Stimulated activated CD4-positive, alpha-beta T cell treated with anti-CD3 and anti-CD28 coated beads, TNF-alpha, amount 100 ng/mL, for 1 hour (primary cell): ENCODE measurements at regions not wholly inside any gene's neighbourhood (a gene's known extent, or its start where the extent isn't known, plus 50 kb on each side); places are given as distances from the start of the nearest gene placed in this dataset.

Source experiments
- DNase-seq, 3 donors: peaks; one replicate each; pipeline ENCODE4 v3.0.0-alpha.2; 2020; ENCODE audit warnings: low read depth in 3 of 3, low spot score in 1 of 3

- no peak for DNase-seq
These were observed 351.5 kb downstream of the MED10 start for GRCh38 chr5:6026766-6027406.

DNA sequence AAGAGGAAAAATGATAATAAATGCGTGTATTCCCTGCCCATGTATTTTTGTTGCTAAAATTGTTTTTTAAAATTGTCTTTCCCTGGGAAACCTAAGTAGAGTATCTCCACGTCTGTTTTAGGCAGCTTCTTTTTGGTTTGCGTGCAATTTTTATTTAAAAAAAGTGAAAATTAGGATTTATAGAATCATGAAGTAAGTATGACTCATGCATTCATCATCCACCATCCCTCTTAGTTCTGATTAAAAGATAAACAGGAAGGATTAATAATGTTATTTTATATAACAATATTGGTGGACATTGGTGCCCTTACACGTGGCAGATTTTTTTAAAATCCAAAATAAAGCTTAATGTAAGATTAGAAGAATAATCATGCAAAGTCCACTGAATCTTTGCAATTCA is 358.7 kb downstream of the MED10 start:
- DNase-seq: no peak

GRCh38 chr5:6013506-6013905 is 364.8 kb downstream of the MED10 start:
- no peak for DNase-seq

- no peak for DNase-seq
These were observed 367.1 kb downstream of the MED10 start for GRCh38 chr5:6011199-6011598.

DNA sequence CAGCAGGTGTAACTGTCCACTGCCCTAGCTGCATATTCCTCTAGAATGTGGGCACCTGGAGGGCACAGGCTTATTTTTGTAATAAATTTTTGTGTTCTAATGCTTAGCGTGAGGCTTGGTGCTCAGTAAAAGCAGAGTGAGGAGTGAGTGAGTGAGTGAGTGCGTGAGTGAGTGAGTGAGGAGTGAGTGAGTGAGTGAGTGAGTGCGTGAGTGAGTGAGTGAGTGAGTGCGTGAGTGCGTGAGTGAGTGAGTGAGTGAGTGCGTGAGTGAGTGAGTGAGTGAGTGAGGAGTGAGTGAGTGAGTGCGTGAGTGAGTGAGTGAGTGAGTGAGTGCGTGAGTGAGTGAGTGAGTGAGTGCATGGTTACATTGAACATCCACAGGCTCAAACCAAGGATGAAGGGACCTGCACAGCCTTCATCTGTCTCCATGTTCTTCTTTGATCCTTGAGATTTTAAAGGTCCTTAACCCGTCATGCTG is 371.5 kb downstream of the MED10 start:
- no peak for DNase-seq

- no peak for DNase-seq
These were observed 375.1 kb downstream of the MED10 start for GRCh38 chr5:6003040-6003825.

DNA sequence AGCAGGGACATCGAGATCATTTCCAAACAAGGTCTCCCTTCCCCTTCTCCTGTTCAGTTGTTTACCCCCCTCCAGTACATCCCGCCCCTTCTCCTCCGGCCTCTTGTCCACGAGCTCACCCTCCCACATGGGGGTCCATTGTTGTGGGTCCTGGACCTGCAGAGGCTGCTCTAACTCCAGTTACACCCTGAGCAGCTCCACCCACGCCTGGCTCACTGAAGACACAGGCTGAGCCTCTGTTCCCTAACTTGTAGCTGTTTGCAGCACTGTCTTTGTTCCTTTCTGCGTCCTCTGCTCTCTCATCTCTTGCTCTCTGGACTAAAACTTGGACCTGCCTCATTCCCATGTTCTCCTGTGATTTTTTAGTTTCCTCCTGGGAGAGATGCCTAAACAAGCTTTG is 377.5 kb downstream of the MED10 start:
- no peak for DNase-seq

- DNase-seq: no peak
These were observed 382.5 kb downstream of the MED10 start for GRCh38 chr5:5995819-5996218.

- DNase-seq: no peak
These were observed 391.7 kb downstream of the MED10 start for GRCh38 chr5:5986492-5987178.

DNA sequence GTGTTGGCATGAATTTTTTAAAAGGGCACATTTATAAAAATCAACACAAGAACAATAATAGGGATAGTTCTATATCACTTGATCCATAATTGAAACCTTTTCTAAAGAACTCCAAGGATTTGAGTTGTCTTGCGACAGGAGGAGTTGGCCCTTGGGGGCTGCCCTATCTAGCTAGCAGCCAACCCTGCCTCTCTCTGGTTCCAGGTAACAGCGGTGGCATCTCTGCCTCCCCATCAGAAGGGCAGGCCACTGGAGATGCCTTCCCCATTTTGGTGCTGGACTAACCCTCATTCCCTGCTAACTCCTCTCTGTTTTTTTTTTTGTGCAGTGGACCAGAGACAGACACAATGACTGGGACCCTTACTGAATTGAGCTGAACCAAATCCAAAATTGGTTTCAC is 393.0 kb downstream of the MED10 start:
- no peak for DNase-seq

DNA sequence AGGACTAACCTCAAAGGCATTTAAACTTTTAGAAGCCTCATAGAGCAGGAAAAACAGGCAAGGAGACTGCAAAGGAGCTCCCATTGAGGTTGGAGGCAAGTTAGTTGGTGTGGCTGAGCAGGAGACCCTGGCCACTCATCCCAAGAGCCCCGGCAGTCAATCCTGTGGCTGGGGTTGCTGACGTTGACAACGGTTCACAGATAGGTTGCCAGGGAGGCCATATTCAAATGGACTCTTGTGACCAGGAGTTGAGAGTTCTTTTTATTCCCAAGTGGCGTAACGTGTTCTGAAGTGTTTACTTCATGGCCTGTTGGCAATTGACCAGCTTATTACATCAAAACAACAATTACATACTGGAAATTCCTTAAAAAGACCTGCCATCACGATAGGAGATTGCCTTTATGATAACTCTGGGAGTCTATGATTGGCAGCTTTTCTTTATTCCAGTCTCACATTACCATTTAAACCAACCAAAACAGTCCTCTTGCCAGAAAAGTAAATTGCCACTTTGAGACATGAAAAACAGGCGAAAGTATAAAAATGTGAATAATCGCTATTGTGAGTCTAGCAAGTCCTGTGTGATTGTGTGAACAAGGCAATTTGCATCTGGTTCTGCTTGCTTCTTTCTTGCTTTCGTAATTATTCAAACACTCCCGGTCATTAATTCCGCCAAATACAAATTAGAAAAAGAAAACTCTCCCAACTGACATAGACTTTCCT is 394.9 kb downstream of the MED10 start:
- DNase-seq: no peak

DNA sequence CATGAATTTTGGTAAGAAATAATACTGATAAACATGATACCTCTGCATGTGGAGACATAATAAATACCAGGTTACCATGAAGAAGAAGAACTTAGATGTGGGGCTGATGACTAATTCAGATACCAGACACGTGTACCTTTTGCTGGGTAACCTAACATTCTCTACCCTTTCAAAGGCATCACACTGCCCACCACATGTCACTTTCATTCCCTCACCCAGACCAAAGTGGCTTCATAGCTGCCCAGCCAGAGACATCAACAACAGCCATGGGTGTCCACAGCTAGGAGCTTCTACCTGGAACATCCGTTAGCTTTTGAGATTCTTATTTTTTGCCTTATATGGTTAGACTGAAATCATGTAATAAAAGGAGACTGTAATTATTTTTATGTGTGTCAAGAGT is 396.8 kb downstream of the MED10 start:
- no peak for DNase-seq

GRCh38 chr5:5980538-5980895 is 397.8 kb downstream of the MED10 start:
- no peak for DNase-seq

GRCh38 chr5:5979761-5980537 is 398.4 kb downstream of the MED10 start:
- DNase-seq: no peak

- no peak for DNase-seq
These were observed 399.0 kb downstream of the MED10 start for GRCh38 chr5:5979377-5979760.

- no peak for DNase-seq
These were observed 399.6 kb downstream of the MED10 start for GRCh38 chr5:5978501-5979376.

DNA sequence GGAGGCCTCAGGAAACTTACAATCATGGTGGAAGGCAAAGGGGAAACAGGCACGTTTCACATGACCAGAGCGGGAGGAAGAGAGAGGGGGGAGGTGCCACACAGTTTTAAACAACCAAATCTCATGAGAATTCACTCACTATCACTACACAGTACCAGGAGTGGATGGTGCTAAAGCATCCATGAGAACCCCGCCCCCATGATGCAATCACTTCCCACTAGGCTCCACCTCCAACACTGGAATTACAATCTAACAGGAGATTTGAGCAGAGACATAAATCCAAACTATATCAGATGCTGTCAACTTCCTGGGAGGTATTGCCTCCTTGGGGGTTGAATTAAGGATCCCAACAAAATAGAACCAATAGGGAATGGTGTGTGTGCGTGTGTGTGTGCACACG is 407.1 kb downstream of the MED10 start:
- DNase-seq: no peak

DNA sequence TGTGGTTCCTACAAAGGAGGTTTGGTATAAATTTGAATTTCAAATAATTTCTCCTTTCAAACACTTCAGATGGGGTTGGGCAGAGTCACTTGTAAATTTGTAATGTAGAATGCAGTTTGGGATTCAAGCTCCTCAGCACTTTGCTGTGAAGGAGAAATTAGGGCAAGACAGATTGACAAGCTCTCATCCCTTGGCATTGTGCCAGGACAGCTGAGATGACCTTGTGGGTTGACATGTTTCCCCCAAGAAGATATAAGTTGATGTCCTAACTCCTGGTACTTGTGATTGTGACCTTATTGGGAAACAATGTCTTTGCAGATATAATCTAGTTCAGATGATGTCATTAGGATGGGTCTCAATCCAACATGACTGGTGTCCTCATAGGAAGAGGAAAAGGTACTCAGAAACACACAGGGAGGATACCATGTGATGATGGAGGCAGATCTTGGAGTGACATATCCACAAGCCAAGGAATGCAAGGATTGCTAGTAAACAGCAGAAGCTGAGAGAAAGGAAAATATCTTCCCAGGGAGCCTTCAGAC is 408.3 kb downstream of the MED10 start:
- no peak for DNase-seq

DNA sequence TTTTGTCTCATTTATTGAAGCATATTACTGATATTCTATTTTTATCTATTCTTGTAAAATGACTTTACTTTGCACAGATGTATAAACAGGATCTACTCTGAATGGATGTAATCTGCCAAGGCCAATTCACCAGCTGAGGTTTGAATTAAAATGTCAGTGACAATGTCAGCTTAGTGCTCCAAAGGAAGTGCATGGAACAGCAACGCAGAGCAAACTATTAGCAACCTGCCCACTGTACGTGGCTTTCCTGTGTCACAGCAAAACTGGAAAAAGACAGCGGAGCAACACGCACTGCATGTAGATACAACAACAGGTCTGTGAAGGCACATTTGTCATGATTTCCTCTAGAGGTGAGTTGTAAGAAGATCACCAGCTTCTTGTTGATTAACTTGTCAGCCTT is 409.4 kb downstream of the MED10 start:
- no peak for DNase-seq

DNA sequence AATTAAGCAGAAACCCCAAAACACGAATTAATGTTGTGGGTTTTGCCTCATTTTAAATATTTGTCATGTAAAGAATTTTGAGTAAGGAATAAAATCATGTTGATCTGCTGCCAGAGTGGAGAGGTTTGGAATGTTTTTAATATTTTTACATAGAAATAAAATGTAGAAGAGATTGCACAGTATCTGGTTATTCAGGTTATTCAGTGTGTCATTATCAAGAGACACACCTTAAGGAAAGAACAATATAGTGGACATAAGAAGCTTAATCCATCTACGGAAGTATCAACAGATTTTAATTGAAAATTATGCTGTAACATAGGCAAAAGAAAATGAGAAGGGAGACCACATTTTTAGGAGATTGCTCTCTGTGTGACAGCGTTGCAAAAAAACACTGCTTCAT is 410.4 kb downstream of the MED10 start:
- no peak for DNase-seq
